ENCODE measurements at regions not wholly inside any gene's neighbourhood (a gene's known extent, or its start where the extent isn't known, plus 50 kb on each side); places are given as distances from the start of the nearest gene placed in this dataset.

DNA sequence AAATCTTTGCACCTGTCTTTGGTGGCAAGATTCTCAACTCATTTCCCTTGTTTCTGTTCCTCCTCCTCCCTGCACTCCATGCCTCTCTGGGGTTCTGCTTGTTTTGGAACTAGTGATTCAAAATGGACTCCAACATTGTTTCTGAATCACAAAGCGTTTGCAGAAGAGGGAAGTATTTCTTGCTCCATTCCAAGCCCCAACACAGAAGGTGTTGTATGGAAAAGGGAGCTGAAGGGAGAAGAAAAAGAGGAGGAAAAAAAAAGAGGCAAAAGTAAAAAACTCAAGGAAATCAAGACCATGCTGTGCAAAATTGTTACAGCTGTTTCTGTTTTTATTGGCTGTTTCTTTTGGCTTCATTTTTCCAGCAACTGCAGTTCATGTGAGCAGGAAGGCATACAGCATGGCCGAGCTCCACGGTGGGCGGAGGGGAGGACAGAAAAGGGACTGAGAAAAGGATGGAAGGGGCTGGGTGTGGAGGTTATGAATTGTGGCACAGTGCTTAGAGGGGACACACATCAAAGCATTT, 66.9 kb upstream of the PRL start:
- no peak for TF ChIP-seq EGR1 (IDR thresholded peaks at IDR 0.05)
- no peak for TF ChIP-seq TAF1 (IDR thresholded peaks at IDR 0.05; ENCODE audit: low read depth)
- TF ChIP-seq CEBPB (IDR thresholded peaks at IDR 0.05), result no peak
- TF ChIP-seq TEAD4 (IDR thresholded peaks at IDR 0.05), result no peak
- no peak for TF ChIP-seq RAD21 (IDR thresholded peaks at IDR 0.05; ENCODE audit: low read depth)
- TF ChIP-seq MAX (IDR thresholded peaks at IDR 0.05), result no peak
- no peak for TF ChIP-seq NFIC (IDR thresholded peaks at IDR 0.05)
- TF ChIP-seq EP300 (IDR thresholded peaks at IDR 0.05; ENCODE audit: borderline replicate concordance), result no peak

Data from Ishikawa (cell line).